NCI-H2227 treated with DMSO at 0.1 percent for 48 hours (cell line): ENCODE measurements at regions not wholly inside any gene's neighbourhood (a gene's known extent, or its start where the extent isn't known, plus 50 kb on each side); places are given as distances from the start of the nearest gene placed in this dataset.
A peak's percentile ranks its signal among the peaks of the same experiment; 100 is the strongest.

Experiments
- DNase-seq: peaks from one replicate; lab custom pipeline; 2025; lab: John Stamatoyannopoulos, UW

DNA sequence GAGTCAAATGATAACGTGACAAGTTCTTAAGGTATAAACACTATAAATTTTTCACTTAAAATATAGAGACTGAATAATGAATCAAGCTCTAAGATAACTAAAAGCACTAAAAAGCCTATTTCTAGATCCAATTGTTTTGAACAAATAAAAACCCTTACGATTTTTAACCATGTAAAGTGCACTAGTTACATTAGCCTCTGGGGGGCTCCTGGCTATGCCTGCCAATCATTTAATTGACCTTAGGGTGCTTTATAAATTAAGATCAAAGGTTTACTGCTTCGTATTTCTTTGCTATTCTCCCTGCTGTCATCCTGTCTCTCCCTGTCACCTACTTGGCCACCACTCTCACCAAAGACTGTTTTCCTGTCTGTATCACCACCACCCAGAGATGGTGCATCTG, 133.4 kb downstream of the ESM1 start:
- DNase-seq: no peak

DNA sequence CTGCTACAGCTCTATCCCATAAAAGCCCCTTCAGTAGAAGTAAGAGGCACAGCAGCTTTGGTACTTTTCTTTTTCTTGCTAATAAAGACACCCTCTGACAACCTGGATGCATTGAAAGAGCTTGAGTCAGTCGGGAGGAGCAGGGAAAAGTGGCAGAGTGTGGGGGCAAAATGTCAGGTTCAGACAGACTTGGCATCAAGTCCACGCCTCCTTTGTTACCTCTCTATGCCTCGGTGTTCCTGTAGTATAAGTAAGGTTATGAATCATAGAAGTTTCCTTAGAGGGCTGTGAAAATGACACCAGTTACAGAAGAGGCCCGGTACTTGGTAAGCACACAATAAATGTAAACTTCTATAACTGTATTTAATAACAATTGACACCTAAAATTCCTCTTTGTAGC, 133.9 kb downstream of the ESM1 start:
- DNase-seq: no peak

DNA sequence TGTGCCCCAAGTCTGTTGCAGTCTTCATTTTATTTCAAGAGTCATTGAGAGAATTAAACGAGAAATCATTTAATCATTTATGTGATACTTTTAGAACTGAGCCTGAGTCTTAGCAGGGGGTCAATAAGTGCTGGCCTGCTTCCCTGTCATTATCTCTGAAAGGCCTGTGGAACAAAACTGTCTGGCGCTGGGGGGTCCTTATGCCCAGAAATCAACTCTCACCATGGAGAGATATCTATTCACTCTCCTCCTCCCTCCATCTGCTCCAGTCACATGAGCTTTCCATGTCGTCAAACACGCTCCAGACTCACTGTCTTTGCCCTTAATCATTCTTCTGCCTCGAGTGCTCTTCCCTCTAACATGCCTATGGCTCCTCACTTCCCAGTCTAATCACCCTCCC, 136.8 kb downstream of the ESM1 start:
- peak; percentile 76 for DNase-seq

DNA sequence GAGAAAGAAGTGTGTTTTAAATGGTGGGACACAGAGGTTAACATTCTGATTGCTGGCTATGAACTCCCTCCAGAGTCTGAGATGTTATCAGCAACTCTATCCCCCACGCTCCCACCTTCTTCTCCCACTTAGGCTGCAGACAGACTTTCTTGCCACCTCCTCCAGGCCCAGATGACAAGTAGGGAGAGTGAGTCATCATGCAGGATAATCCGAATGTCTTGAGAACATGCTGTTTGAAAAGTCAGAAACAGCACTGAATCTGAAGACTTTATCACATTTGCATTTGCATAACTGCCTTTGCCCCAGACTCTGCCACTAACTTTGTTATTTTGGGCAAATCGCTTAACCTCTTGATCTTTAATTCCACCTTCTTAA, 139.8 kb downstream of the ESM1 start:
- DNase-seq: no peak

DNA sequence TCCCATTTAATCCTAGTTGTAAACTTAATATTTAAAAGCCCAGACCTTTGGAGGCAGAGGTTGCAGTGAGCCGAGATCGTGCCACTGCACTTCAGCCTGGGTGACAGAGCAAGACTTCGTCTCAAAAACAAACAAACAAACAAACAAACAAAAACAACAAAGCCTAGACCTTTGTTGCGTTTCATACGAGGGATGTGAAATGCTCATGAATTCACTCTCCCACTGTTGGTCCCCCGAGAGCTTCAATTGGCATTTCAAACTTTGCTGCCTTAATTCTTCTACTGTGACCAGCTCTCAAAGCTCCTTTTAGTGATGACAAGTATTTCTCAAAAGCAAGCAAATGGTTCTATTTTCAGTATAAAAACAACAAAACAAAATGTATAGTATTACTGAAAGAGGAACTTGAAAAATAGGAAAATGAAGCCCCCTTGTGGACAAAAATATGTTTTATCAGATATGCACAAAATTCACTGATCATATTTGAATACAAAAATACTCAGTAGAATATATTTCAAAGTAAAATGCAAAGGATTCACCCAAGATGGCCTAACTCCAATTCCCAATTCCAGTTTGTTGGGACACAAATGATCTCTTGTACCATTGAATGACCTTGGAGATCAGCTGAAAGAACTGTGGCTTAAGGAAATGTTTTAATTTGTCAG, 140.4 kb downstream of the ESM1 start:
- peak; percentile 44 for DNase-seq

DNA sequence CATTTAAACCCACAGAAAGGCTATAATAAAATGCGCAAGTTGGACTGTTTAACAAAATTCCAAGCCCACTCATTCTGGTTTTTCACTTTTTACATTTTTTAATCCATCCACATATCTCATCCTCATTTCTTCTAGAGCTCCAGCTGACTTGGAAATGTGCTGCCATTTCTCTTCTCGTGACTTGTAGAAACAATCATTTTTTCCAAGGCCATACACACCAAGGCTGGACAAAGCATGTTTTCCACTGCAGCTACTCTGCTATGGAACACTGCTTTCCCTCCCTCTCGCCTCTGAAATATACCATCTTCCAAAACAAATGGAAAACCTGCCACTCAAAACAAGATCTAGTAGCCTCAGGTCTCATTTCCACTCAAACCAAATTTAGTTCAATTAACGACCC, 141.1 kb downstream of the ESM1 start:
- DNase-seq: no peak

DNA sequence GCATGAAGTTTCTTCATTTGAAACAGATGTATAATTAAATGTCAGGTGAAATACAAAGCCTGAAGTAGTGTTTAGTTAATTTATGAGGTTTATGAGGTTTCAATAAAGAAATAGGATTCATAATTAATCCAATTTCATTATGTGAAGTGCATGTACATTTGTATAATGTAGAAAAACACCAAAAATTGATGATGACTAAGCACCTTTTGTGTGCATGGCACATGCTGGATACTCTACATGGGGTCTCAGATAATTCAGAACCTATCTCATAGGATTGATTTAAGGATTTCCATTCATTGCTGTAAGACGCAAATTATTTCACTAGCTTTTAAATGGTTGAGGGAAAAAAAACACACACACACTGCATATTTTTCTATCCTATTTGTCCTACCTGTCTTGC, 143.9 kb downstream of the ESM1 start:
- no peak for DNase-seq

DNA sequence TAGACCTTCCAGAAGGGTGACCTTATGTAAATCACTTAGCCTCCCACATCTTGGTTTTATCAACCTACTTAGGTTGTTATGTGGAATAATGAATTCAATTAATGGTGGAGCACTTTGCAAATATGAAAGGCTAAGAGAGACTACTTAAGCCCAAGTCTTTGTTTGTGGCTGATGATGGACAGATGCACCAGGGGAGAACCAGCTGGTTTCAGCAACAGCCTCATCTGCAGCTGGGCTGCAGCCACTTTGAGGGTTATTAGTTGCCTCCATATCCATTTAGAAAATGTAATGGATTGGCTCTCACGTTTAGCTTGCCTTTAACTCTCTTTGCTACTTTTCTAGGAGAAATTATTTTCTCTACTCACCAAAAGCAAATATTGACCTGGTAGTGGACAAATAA, 146.6 kb downstream of the ESM1 start:
- no peak for DNase-seq

DNA sequence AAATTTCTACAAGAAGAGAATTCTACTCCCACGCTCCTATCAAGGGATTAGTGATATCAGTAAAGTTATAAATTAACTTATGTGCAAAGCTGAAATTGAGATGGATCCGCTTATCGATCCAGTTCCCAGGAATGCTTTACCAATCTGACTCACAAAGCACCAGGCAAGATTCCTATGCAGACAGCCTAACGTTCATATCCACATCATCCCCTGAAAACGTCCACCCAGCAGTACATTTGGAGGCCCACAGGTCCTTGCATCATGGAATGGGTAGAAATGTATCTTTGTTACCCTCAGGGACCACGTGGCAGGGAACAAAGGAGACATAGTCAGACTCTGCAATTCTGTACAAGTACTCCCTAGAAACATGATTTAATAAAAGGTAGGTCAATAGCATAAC, 147.4 kb downstream of the ESM1 start:
- DNase-seq: no peak

DNA sequence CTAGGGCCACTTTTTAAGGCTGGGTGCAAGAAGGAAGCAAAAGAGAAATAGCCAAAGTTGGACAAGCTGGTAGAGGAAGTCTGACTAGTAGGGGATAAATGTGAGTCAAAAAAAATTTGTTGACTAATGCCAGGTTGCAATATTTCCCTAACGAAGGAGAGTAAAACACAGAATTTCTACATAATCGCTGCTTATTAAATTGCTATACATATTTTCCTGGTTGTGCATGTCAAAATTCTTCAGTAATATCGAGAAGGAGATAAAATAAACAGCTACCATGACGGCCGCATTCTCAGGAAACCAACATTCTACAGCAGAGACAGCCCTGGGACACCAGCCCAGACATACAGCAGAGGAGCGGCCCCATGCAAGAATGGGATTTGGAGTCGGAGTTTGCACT, 148.3 kb downstream of the ESM1 start:
- DNase-seq: no peak

DNA sequence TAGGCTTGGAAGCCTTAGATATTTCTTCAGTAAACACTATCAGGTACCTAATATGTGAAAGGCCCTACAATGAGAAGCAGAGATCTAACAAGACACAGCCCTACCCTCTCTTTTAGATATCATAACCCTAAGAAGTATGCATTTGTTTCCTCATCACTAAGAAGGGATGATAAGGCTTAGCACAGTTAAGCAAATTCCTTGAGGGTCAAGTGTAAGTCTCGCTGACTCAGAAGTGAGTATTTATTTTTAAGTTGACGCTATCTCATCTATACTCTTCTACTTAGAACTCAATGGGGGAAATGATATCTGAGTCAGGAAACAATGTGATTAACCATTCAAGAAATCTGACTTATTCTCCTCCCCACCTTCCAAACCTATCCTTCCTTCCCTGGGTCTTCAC, 149.7 kb downstream of the ESM1 start:
- no peak for DNase-seq

DNA sequence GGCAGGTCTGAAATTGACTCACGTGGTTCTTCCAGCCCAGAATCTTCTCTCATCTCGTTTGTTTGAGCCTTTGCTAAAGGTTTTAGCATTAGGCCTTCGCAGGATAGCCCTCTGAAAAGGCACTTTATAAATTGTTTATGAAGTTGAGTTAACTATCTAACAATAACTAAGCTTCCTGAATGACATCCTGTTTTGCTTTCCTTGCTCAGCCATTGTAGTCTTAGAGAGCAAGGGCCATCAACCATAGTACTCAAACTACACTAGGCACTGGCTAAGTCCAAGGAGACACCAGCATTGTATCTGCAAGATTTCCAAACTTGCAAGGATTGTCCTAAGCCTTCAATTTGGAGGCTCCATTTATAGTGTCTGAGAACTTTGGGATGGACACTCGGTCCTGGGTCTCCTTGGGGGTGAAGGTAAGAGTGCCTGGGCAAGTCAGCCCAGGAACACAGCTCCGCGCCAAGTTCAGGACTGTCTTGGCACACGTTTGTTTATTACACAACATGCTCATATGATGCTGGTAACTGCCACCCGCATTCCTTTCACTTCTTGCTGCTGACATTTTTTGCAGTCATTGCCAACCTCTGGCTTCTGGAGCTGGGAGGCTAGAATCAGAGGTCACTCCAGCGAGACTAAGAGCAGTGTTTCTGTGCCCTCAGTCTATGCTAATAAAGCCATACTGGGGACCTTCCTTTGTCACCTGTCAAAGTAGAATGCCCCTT, 151.1 kb downstream of the ESM1 start:
- no peak for DNase-seq

DNA sequence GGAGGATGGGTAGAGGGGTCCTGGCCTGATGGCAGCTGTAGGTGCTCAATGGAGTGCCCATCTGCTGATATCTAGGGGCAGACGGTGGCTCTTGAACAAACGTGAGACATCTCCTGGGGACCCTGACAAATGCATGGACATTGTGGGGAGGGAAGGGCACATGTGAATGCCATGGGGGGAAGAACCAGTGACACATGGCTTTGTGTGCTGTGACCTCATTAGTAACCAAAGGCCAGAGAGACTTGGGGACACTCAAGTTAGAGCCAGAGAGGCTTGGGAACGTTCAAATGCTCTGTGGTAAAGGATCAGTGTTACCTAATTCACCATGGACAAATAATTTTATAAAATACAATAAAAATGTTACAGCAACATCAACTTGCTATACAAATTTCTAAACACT, 151.8 kb downstream of the ESM1 start:
- DNase-seq: no peak

DNA sequence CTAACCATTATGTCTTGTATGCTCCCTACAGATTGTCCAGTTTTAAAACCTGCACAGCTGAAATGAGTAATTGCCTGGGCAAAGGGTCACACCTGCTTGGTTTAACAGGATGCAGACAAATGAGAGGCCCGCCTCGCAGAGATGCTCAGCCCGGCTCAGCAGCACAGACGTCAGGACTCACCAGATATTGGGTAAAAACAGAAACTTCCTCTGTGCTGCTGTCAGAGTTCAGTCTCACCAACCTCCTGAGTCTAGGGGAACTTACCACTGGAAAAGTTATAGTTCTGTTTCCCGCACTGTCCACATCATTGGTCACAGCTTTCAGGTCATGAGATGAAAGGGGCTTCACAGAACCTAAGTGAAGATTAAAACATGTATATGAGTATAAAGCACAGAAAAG, 152.5 kb downstream of the ESM1 start:
- no peak for DNase-seq

DNA sequence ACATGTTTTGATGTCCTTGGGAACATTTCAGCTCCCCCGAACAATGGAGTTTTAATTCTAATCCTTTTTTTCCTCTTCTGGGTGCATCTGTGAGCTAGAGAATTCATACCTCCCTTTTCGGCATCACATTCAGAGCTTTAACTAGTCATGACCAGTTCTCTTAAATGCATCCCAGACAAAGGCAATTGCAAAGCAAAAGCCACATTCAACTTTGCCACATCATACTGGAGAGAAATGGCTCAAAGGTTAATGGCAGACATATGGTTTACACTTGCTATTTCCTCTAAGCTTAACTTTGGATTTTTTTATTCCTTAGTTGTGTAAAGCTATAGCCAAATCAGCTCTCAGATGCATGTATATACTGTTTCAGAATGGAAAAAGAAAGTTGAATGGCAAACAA, 153.3 kb downstream of the ESM1 start:
- no peak for DNase-seq

DNA sequence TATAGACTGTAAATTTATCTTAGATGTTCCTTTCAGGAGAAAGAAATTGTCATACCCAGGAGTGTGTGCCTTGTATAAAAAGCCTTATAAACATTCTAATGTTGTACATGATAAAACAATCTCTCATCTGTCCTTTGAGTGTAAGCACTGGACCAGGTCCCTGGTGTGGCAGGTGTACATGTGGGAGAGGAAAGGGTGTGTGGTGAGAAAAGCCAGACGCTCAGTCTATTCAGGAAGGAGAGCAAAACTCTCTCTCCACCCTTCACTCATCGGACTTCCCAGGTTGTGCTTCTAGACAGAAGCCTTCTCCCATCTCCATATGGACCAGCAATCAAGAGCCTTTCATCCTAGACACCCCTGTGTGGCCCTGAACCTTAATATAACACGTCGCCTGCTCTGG, 154.2 kb downstream of the ESM1 start:
- no peak for DNase-seq

DNA sequence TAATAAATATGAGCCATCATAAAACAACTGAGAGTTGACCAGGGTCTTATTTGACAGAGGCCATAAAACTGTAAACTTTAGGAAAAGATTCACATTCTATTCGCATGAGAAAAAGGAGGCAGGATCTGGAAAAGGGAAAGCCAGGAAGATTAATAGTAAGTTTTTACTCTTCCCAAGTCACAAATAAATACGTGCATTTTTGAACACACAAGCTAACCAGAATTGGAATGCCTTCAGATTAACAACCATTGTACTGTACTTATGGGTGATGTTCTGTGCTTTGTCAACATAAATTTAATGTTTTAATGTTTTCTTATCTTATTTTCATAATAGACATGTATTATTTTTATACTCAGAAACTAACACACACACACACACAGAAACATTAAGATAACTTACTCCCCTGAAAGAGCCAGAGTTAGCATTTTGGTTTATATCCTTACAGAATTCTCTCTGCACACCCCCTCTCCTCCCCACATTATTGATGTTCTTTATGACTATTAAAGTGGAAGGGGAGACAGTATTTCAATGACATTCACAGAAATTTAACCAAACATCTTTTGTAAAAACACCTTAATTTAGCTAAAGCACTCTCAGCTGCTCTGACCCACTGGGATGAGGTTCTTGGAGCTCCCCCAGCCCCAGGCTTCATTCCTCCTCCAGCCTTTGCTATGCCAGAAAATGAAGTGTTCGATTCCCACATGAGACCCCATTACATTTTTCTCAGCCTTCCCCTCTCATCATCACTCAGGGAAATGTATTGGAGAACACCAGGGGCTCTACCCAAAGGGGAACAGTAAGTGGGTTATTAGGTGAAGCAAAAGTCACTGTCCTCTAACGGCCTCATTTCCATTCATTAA, 155.5 kb downstream of the ESM1 start:
- DNase-seq: no peak

DNA sequence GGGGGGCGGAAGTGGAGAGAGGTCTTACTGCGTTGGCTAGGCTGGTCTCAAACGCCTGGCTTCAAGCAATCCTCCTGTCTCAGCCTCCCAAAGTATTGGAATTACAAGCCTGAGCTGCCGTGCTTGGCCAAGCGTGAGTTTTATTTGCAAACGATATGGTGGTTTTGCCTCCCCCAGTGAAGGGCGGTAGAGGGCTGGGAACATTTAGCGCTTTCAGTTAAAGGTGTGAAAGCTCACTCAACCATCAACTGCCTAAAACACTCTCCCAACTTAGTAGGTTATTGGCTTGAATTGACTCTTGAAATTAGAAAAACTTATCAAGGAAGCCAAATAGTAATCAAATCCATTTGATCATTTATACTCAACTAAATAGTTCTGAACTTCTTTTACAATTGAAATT, 156.3 kb downstream of the ESM1 start:
- no peak for DNase-seq

DNA sequence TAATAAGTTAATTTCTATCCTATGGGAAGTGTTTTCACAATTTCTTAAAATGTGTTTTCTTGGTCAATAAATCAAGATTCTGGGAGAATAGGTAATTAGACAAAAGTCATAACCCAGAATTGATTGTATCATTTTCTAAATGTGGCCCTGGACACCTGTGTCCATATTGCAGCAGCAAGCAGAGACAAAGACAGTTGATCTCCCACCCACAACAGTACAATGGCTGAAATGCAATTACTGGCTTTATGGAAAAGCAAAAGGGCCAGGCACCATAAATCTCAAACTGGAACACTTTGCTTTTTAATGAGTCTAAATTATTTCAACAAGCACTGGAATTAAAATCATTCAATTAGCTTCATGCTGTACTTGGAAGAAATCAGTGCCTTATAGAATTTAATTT, 157.2 kb downstream of the ESM1 start:
- DNase-seq: no peak

DNA sequence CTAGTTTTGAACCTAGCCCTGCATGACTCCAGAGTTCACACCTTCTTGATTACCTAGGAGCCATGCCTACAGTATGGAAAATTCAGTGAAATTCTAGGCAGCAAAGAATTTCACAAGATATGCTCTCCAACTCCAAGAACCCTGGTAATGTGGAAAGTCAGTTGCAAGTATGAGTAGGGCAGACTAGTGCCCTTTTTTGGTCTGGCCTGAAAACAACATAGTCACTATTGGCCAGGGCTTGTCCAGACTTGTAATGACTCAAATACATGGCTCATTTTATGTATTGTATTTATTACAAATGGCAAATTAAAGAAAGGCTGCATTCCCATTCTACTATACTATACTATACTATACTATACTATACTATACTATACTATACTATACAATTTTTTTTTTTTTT, 160.4 kb downstream of the ESM1 start:
- DNase-seq: no peak

DNA sequence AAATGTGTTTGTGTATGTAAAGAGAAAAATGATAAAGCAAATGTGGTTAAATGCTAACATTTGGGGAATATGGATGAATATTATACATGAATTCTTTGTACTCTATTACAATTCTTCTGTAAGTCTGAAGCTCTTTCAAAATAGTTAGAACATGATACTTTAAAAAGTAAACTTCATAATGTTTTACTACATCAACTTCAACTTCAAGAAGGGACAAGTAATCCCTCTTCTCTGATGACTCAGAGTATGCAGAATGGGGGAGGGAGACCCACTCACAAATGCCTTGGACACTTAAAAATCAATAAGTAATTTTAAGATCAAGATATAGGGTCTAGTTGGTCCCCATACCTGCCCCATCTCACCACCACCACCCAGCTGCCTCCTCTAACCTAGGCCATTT, 162.4 kb downstream of the ESM1 start:
- DNase-seq: no peak

DNA sequence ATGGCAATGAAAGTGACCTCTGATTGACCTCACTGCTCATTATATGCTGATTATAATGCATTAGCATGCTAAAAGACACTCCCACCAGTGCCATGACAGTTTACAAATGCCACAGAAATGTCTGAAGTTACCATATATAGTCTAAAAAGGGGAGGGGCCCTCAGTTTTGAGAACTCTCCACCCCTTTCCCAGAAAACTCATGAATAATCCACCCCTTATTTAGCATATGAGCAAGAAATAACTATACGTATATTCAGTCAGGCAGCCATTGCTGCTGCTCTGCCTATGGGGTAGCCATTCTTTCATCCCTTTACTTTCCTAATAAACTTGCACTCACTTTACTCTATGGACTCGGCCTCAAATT, 163.1 kb downstream of the ESM1 start:
- no peak for DNase-seq
